ENCODE measurements at regions not wholly inside any gene's neighbourhood (a gene's known extent, or its start where the extent isn't known, plus 50 kb on each side); places are given as distances from the start of the nearest gene placed in this dataset.

DNA sequence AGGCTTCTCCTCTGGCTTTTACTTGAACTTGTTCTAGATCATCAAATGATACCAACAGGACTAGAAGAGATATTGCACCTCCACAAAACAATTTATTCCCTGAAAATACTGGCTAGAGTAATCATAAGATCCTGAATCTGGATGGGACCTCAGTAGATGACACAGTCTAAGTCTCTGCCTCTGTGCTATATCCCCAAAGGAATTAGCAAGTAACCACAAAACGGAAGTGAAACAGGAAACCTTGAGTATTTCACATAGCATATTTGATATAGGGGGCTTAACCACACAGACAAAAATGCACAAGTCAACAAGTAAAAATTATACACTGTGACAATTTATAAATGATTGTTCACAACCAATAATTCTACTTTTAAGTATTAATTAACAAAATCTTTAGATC lies 456.9 kb upstream of the TNP1 start:
- TF ChIP-seq, protein P1, sequence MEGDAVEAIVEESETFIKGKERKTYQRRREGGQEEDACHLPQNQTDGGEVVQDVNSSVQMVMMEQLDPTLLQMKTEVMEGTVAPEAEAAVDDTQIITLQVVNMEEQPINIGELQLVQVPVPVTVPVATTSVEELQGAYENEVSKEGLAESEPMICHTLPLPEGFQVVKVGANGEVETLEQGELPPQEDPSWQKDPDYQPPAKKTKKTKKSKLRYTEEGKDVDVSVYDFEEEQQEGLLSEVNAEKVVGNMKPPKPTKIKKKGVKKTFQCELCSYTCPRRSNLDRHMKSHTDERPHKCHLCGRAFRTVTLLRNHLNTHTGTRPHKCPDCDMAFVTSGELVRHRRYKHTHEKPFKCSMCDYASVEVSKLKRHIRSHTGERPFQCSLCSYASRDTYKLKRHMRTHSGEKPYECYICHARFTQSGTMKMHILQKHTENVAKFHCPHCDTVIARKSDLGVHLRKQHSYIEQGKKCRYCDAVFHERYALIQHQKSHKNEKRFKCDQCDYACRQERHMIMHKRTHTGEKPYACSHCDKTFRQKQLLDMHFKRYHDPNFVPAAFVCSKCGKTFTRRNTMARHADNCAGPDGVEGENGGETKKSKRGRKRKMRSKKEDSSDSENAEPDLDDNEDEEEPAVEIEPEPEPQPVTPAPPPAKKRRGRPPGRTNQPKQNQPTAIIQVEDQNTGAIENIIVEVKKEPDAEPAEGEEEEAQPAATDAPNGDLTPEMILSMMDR (IDR thresholded peaks at IDR 0.05): no peak
- no peak for TF ChIP-seq POLR2A (IDR thresholded peaks at IDR 0.05)

Data from uterus (tissue), 2 donors.